BJ (cell line): ENCODE measurements at regions not wholly inside any gene's neighbourhood (a gene's known extent, or its start where the extent isn't known, plus 50 kb on each side); places are given as distances from the start of the nearest gene placed in this dataset.

Experiments used
- CTCF ChIA-PET: fragments of 350-600 bp; formaldehyde crosslinking; extraction: SDS; loops from one replicate; lab custom pipeline; 2021; ENCODE audit warnings: antibody characterized with exemption, inconsistent platforms; lab: Yijun Ruan, JAX
- POLR2A ChIA-PET: fragments of 300-600 bp; sonication (Branson Sonifier 250); formaldehyde crosslinking; extraction: SDS; loops from one replicate; lab custom pipeline; 2021; ENCODE audit warnings: antibody characterized with exemption; lab: Charles Lee
- DNase-seq: peaks from one replicate; pipeline ENCODE4 v3.0.0-alpha.2; 2011; ENCODE audit warnings: low read depth
- H3K27me3 ChIP-seq: 2 replicates; pipeline ENCODE4 v1.6.0; 2011; ENCODE audit warnings: low read length; ENCODE audit not compliant: control insufficient read depth, insufficient read depth
- H3K36me3 ChIP-seq: 2 replicates; pipeline ENCODE4 v1.5.1; 2011; ENCODE audit warnings: low read length; ENCODE audit not compliant: control insufficient read depth, insufficient read depth
- H3K4me3 ChIP-seq: 2 replicates; pipeline ENCODE4 v1.5.1; 2011; ENCODE audit warnings: low read depth, mild to moderate bottlenecking, control low read depth, low read length
- TF ChIP-seq, protein P1 (sequence below): IDR thresholded peaks from 2 replicates; pipeline ENCODE4 v1.5.1; 2011; ENCODE audit warnings: low read depth, mild to moderate bottlenecking, control low read depth, inconsistent platforms, low read length, moderate library complexity; ENCODE audit not compliant: insufficient read depth

DNA sequence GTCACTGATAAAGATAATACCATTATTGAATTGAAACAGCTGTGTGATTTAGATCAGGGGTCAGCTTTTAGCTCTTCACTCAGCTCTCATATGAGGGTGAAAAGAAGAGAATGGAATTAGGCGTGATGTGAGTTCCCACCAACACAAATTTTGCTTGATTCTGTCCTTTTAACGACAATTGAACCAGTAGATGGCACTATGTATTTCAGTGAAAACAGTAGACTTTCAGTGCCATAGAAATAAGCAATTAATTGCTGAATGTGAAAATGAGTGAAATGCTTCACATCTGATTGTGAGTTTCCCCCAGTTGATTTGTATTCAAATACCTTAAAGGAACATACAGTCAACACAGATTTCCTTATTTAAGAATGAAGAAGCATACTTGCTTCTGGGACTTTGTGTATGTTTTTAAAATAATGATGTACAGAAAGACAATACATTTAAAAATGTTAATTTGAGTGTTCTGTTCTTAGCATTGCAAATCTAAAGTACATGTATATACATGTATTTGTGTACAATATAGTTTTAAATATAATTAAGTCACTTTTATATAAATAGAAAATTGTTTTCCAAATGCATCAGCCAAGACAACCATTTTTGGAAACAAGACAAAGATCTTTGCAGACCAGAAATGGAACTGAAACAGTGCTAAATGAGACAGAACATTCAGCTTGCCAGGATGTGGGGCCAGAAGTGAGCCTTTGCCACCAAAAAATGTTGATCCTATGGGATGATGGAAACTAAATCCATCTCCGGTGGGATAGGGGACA is 178.8 kb downstream of the SNCA start:
- Histone ChIP-seq H3K4me3 (no peak overlapping the region), H3K36me3 (no peaks in the 10 kb centered on the region), H3K27me3 (no peaks in the 10 kb centered on the region)
- DNase-seq = no peak
- ChIA-PET POLR2A (no interaction called here), CTCF (interaction anchor here (0.9 to 2.4 kb wide), 21 partner anchors 10 to 431 kb away, joined by 3 to 19 read pairs (median 4); partner anchors contain the start of gene MMRN1)
- TF ChIP-seq, protein P1, sequence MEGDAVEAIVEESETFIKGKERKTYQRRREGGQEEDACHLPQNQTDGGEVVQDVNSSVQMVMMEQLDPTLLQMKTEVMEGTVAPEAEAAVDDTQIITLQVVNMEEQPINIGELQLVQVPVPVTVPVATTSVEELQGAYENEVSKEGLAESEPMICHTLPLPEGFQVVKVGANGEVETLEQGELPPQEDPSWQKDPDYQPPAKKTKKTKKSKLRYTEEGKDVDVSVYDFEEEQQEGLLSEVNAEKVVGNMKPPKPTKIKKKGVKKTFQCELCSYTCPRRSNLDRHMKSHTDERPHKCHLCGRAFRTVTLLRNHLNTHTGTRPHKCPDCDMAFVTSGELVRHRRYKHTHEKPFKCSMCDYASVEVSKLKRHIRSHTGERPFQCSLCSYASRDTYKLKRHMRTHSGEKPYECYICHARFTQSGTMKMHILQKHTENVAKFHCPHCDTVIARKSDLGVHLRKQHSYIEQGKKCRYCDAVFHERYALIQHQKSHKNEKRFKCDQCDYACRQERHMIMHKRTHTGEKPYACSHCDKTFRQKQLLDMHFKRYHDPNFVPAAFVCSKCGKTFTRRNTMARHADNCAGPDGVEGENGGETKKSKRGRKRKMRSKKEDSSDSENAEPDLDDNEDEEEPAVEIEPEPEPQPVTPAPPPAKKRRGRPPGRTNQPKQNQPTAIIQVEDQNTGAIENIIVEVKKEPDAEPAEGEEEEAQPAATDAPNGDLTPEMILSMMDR = peak; percentile 49

DNA sequence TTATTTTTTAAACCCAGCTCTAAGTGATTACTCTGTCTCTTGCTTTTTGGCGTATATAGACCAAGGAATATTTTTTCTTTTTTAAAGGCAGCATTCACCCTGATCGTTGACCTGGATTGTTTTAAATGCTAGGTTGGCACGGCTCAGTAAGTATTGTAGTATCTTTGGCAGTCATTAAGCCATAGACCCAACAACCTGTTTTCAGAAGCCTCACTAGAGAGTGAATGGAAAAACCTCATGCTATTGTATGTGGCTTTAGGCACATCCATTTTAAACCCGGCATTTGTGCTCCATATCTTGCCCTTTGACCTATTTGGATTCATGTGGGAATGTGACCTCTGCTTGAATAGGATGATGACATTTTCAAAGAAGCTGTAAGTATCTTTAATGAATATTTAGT is 183.9 kb downstream of the SNCA start:
- TF ChIP-seq, protein P1 = no peak
- H3K4me3 ChIP-seq = no peak overlapping the region
- ChIA-PET CTCF (interaction anchor here (0.7 to 1.2 kb wide), 2 partner anchors 12 to 203 kb away, joined by 3 to 4 read pairs; no protein-coding TSS in a partner anchor), POLR2A (no interaction called here)
- no peaks in the 10 kb centered on the region for H3K27me3 ChIP-seq
- DNase-seq = no peak
- H3K36me3 ChIP-seq = no peaks in the 10 kb centered on the region

DNA sequence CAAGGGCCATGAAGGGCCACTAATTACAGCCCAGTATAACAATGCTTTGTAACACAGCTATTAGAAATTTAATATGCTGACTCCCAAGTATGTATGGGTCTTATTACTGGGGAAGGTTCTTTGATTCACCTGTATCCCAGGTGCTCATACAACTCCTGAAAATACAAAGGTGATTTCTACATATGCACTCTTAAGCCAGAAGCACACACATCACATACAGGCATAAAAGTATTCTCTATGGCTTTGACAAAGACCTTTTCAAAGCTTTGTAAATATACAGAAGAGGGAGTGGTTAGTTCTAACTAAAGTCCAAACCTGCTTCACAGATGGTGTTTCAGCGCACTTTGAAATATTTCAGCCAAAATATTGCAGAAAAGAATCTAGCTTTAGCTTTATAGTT is 191.5 kb downstream of the SNCA start:
- DNase-seq = no peak
- TF ChIP-seq, protein P1 = no peak
- Histone ChIP-seq H3K4me3 (no peak overlapping the region), H3K27me3 (no peaks in the 10 kb centered on the region), H3K36me3 (no peaks in the 10 kb centered on the region)
- ChIA-PET POLR2A (no interaction called here), CTCF (no interaction called here)

DNA sequence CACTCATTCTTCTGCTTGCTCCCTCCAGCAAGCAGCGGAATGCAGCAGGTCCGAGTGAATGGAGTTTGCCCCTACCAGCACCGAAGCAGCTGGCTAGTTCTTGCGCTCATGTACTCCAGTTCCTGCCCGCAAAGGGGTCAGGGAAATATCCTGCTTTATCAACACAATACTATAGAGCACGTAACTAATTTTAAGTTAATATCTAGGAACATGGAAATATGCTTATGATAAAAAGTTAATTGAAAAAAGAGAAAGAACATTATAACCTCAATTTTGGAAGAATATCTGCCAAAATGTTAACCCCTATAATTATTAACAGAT is 195.6 kb downstream of the SNCA start:
- ChIA-PET POLR2A (no interaction called here), CTCF (interaction anchor here (0.6 to 2.0 kb wide), 21 partner anchors 8 to 282 kb away, joined by 3 to 10 read pairs (median 3); no protein-coding TSS in a partner anchor)
- TF ChIP-seq, protein P1 = no peak
- Histone ChIP-seq H3K27me3 (no peaks in the 10 kb centered on the region), H3K4me3 (no peak overlapping the region), H3K36me3 (no peaks in the 10 kb centered on the region)
- no peak for DNase-seq

DNA sequence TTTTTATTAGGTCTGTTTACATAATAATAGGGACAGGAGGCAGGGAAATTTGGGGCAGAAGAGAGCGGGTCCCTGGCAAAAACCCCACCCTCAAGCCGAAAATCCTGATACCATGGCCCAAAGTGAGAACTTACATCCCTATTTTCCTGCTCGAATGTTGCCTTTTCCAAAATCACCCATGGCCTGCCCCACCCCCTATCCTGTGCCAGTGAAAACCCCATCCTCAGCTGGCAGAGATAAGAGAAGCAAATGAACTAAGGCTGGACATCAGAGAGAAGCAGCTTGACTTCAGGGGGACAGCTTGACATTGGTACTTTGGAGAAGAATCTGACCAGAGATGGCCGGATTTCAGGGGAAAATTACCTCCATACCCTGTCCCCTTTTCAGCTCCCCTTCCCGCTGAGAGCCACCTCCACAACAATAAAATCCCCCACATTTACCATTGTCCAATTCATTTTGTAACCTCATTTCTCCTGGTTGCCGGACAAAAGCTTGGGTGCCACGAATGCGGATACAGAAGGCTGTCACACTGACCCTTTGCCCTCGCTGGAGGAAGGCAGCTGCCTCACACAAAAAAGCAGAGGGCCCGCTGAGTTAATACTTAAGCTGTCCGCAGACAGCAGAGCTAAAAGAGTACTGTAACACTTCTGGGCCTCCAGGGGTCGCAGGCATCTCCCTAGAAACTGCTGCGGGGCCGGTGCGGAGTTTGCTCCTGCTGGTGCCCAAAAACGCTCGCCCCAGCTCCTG is 196.2 kb downstream of the SNCA start:
- TF ChIP-seq, protein P1 = peak; percentile 86
- Histone ChIP-seq H3K36me3 (no peaks in the 10 kb centered on the region), H3K4me3 (no peak overlapping the region), H3K27me3 (no peaks in the 10 kb centered on the region)
- POLR2A ChIA-PET = no interaction called here
- CTCF ChIA-PET = interaction anchor here (0.5 to 2.0 kb wide), 21 partner anchors 8 to 282 kb away, joined by 3 to 10 read pairs (median 4); no protein-coding TSS in a partner anchor
- DNase-seq = no peak
